Liver (tissue), 8 donors: ENCODE measurements at regions not wholly inside any gene's neighbourhood (a gene's known extent, or its start where the extent isn't known, plus 50 kb on each side); places are given as distances from the start of the nearest gene placed in this dataset.

Experiments used
- DNase-seq: peaks from one replicate; pipeline ENCODE4 v3.0.0-alpha.2; 2017; ENCODE audit warnings: low spot score
- H3K27ac ChIP-seq, 2 donors: one replicate each; pipeline ENCODE4 v1.7.0; 2013; ENCODE audit warnings: inconsistent platforms in 2 of 2, low read length in 2 of 2, control low read depth in 1 of 2, low read depth in 1 of 2, mild to moderate bottlenecking in 1 of 2
- H3K27me3 ChIP-seq, 4 donors: one replicate each; pipeline versions ENCODE4 v1.6.1 to v1.7.0; 2013; ENCODE audit warnings: low read length in 3 of 4, inconsistent platforms in 1 of 4, mild to moderate bottlenecking in 1 of 4, moderate library complexity in 1 of 4; ENCODE audit not compliant: control insufficient read depth in 4 of 4, insufficient read depth in 4 of 4
- H3K36me3 ChIP-seq, 4 donors: one replicate each; pipeline versions ENCODE4 v1.6.1 to v1.7.0; 2013; ENCODE audit warnings: low read length in 3 of 4, mild to moderate bottlenecking in 3 of 4, low read depth in 1 of 4, moderate library complexity in 1 of 4; ENCODE audit not compliant: control insufficient read depth in 4 of 4, insufficient read depth in 3 of 4
- H3K4me1 ChIP-seq, 4 donors: one replicate each; pipeline versions ENCODE4 v1.6.1 to v1.7.0; 2013; ENCODE audit warnings: low read length in 3 of 4, mild to moderate bottlenecking in 3 of 4, moderate library complexity in 1 of 4; ENCODE audit not compliant: control insufficient read depth in 4 of 4, insufficient read depth in 4 of 4
- H3K4me3 ChIP-seq, 3 donors: one replicate each; pipeline versions ENCODE4 v1.6.1 to v1.7.0; 2013; ENCODE audit warnings: low read length in 3 of 3, control low read depth in 1 of 3, low read depth in 1 of 3, mild to moderate bottlenecking in 1 of 3
- H3K9ac ChIP-seq, 2 donors: one replicate each; pipeline ENCODE4 v1.7.0; 2013; ENCODE audit warnings: low read length in 2 of 2, mild to moderate bottlenecking in 2 of 2, moderate library complexity in 2 of 2, control low read depth in 1 of 2, low read depth in 1 of 2
- H3K9me3 ChIP-seq, 4 donors: one replicate each; pipeline versions ENCODE4 v1.6.1 to v1.7.0; 2013; ENCODE audit warnings: low read length in 3 of 4; ENCODE audit not compliant: control insufficient read depth in 4 of 4
- EGR1 ChIP-seq, 2 donors: IDR thresholded peaks; 2 replicates each; pipeline ENCODE4 v1.6.1; 2016 to 2018; ENCODE audit warnings: antibody characterized with exemption in 2 of 2, low read depth in 2 of 2
- FOXA1 ChIP-seq: IDR thresholded peaks from 2 replicates; pipeline ENCODE4 v1.6.1; 2016; ENCODE audit warnings: antibody characterized with exemption
- FOXA2 ChIP-seq: IDR thresholded peaks from 2 replicates; pipeline ENCODE4 v1.6.1; 2016; ENCODE audit warnings: antibody characterized with exemption
- GABPA ChIP-seq, 2 donors: IDR thresholded peaks in 1 of 2; conservative IDR thresholded peaks in 1 of 2; 2 replicates each; pipeline ENCODE4 v1.6.1; 2016; ENCODE audit warnings: antibody characterized with exemption in 2 of 2, mild to moderate bottlenecking in 1 of 2, moderate library complexity in 1 of 2
- HNF4G ChIP-seq: IDR thresholded peaks from 2 replicates; pipeline ENCODE4 v1.6.1; 2016; ENCODE audit warnings: antibody characterized with exemption
- JUND ChIP-seq, 2 donors: IDR thresholded peaks; 2 replicates each; pipeline ENCODE4 v1.6.1; 2016; ENCODE audit warnings: antibody characterized with exemption in 2 of 2
- NR2F2 ChIP-seq: IDR thresholded peaks from 2 replicates; pipeline ENCODE4 v1.6.1; 2016; ENCODE audit warnings: antibody characterized with exemption
- RAD21 ChIP-seq, 2 donors: IDR thresholded peaks; 2 replicates each; pipeline ENCODE4 v1.6.1; 2016; ENCODE audit warnings: antibody characterized with exemption in 2 of 2, mild to moderate bottlenecking in 2 of 2
- RXRA ChIP-seq, 2 donors: IDR thresholded peaks; 2 replicates each; pipeline ENCODE4 v1.6.1; 2017 to 2018; ENCODE audit warnings: antibody characterized with exemption in 2 of 2, mild to moderate bottlenecking in 1 of 2
- SP1 ChIP-seq: IDR thresholded peaks from 2 replicates; pipeline ENCODE4 v1.6.1; 2018; ENCODE audit warnings: antibody characterized with exemption, mild to moderate bottlenecking
- TAF1 ChIP-seq: conservative IDR thresholded peaks from 2 replicates; pipeline ENCODE4 v1.6.1; 2016; ENCODE audit warnings: antibody characterized with exemption, mild to moderate bottlenecking
- YY1 ChIP-seq: IDR thresholded peaks from 2 replicates; pipeline ENCODE4 v1.6.1; 2016; ENCODE audit warnings: antibody characterized with exemption, mild to moderate bottlenecking
- WGBS: extraction: QIAGEN DNeasy Blood & Tissue Kit; methylation state at CpG from one replicate; pipeline ENCODE4 v1.1.7; 2013; 5-methylcytosine and 5-hydroxymethylcytosine counted together
- TF ChIP-seq, protein P1 (sequence below): IDR thresholded peaks from 2 replicates; pipeline ENCODE4 v1.6.1; 2016; ENCODE audit warnings: antibody characterized with exemption
- TF ChIP-seq, protein P2 (sequence below): IDR thresholded peaks from 2 replicates; pipeline ENCODE4 v1.6.1; 2016; ENCODE audit warnings: antibody characterized with exemption, mild to moderate bottlenecking
- TF ChIP-seq, protein P3 (sequence below): fragments of 150-350 bp; IDR thresholded peaks from 2 replicates; pipeline ENCODE4 v1.5.1; 2017; ENCODE audit warnings: improper control_type of control experiment, low read depth, low read length; ENCODE audit not compliant: missing input control
- donor health status: healthy.
- donor health status: healthy.
- donor health status: healthy.
- donor health status: healthy.
- donor health status: healthy.

DNA sequence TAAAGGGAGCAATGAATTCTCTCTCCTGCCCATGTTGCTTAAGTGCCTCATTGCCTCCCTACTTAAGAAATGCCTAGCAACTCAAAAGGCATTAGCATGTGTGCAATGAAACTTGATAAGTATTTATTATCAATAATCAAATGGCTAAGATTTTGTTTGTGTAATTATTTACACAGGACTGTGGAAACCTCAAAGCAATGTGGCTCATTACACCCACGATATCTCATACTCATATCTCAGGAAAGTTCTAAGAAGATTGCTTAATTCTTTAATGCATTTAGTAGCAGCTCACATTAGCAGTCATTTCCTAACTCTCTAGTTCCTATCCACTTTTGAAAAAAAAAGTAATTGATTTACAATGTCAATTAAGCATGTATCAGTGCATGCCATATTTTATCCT is 253.3 kb downstream of the DUSP10 start:
- no peak overlapping the region for H3K27ac ChIP-seq
- no peak overlapping the region for H3K9ac ChIP-seq
- H3K4me3 ChIP-seq: no peak overlapping the region
- H3K9me3 ChIP-seq: no peaks in the 10 kb centered on the region
- no peak for DNase-seq
- 81% methylated on average over 1 of the region's 1 CpG for WGBS
- no peaks in the 10 kb centered on the region for H3K27me3 ChIP-seq
- H3K4me1 ChIP-seq: no peaks in the 10 kb centered on the region
- no peaks in the 10 kb centered on the region for H3K36me3 ChIP-seq
- TF ChIP-seq RAD21 (IDR thresholded peaks at IDR 0.05) (no peak), TAF1 (no peak), YY1 (no peak), GABPA (IDR thresholded peaks at IDR 0.05 in 1 of 2, conservative IDR thresholded peaks at IDR 0.05 in 1 of 2) (no peak), SP1 (no peak), JUND (IDR thresholded peaks at IDR 0.05) (no peak)

DNA sequence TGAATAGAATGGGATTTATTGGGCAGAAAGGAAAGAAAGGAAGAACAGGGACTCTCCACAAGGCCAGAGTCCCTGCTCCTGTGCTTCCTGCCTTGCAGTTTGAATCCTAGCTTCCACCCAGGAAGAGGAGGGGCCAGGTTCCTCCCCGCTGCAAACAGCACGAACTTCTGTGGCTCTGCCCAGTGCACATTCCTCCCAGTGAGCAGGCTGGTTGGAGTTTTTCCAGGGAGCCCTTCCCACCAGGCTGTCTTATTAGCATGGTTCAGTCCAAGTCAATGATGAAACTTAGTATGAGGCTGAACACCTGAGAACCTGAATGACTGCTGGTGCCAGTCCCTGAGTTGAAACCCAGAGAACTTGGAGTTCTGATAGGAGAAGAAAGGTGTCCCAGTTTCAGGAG is 247.2 kb downstream of the DUSP10 start:
- no peak overlapping the region for H3K9ac ChIP-seq
- no peak overlapping the region for H3K4me3 ChIP-seq
- no peaks in the 10 kb centered on the region for H3K4me1 ChIP-seq
- TF ChIP-seq FOXA2 (no peak), FOXA1 (no peak), TAF1 (no peak), EGR1 (IDR thresholded peaks at IDR 0.05; ENCODE audit: low read depth in 2 of 2) (no peak), RAD21 (IDR thresholded peaks at IDR 0.05) (no peak), SP1 (no peak), HNF4G (no peak), GABPA (IDR thresholded peaks at IDR 0.05 in 1 of 2, conservative IDR thresholded peaks at IDR 0.05 in 1 of 2) (no peak), RXRA (IDR thresholded peaks at IDR 0.05) (no peak), NR2F2 (no peak)
- TF ChIP-seq, protein P1, sequence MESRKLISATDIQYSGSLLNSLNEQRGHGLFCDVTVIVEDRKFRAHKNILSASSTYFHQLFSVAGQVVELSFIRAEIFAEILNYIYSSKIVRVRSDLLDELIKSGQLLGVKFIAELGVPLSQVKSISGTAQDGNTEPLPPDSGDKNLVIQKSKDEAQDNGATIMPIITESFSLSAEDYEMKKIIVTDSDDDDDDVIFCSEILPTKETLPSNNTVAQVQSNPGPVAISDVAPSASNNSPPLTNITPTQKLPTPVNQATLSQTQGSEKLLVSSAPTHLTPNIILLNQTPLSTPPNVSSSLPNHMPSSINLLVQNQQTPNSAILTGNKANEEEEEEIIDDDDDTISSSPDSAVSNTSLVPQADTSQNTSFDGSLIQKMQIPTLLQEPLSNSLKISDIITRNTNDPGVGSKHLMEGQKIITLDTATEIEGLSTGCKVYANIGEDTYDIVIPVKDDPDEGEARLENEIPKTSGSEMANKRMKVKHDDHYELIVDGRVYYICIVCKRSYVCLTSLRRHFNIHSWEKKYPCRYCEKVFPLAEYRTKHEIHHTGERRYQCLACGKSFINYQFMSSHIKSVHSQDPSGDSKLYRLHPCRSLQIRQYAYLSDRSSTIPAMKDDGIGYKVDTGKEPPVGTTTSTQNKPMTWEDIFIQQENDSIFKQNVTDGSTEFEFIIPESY: no peak
- H3K9me3 ChIP-seq: no peaks in the 10 kb centered on the region
- WGBS: 52% methylated on average over 2 of the region's 2 CpGs
- H3K27ac ChIP-seq: no peak overlapping the region
- H3K27me3 ChIP-seq: no peaks in the 10 kb centered on the region
- no peaks in the 10 kb centered on the region for H3K36me3 ChIP-seq
- no peak for DNase-seq

DNA sequence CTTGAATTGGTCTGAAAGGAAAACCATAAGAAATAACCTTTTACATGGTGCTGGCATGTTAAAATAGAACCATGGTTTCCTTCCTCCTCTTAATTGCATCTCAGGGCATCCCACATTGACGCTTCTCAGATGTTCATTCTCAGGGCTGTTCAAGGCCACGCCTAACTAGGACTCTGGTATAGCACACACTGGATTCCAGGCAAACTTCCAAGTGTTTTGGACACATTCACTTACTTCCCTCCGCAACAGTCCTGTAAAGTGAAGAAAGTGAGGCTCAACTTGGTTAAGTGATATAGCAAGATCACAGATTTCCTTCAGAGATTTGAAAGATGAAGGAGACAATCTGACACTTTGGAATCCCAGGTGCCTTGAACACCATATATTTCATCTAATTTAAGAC is 244.8 kb downstream of the DUSP10 start:
- 74% methylated on average over 3 of the region's 3 CpGs for WGBS
- H3K9ac ChIP-seq: no peak overlapping the region
- DNase-seq: no peak

More for the DNA sequence above, 244.8 kb downstream of the DUSP10 start:
- H3K27ac ChIP-seq: no peak overlapping the region
- no peaks in the 10 kb centered on the region for H3K36me3 ChIP-seq
- H3K27me3 ChIP-seq: no peaks in the 10 kb centered on the region
- TF ChIP-seq, protein P2, sequence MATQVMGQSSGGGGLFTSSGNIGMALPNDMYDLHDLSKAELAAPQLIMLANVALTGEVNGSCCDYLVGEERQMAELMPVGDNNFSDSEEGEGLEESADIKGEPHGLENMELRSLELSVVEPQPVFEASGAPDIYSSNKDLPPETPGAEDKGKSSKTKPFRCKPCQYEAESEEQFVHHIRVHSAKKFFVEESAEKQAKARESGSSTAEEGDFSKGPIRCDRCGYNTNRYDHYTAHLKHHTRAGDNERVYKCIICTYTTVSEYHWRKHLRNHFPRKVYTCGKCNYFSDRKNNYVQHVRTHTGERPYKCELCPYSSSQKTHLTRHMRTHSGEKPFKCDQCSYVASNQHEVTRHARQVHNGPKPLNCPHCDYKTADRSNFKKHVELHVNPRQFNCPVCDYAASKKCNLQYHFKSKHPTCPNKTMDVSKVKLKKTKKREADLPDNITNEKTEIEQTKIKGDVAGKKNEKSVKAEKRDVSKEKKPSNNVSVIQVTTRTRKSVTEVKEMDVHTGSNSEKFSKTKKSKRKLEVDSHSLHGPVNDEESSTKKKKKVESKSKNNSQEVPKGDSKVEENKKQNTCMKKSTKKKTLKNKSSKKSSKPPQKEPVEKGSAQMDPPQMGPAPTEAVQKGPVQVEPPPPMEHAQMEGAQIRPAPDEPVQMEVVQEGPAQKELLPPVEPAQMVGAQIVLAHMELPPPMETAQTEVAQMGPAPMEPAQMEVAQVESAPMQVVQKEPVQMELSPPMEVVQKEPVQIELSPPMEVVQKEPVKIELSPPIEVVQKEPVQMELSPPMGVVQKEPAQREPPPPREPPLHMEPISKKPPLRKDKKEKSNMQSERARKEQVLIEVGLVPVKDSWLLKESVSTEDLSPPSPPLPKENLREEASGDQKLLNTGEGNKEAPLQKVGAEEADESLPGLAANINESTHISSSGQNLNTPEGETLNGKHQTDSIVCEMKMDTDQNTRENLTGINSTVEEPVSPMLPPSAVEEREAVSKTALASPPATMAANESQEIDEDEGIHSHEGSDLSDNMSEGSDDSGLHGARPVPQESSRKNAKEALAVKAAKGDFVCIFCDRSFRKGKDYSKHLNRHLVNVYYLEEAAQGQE: no peak
- TF ChIP-seq NR2F2 (no peak), RXRA (IDR thresholded peaks at IDR 0.05) (no peak), HNF4G (no peak), EGR1 (IDR thresholded peaks at IDR 0.05; ENCODE audit: low read depth in 2 of 2) (no peak), GABPA (IDR thresholded peaks at IDR 0.05 in 1 of 2, conservative IDR thresholded peaks at IDR 0.05 in 1 of 2) (no peak)
- TF ChIP-seq, protein P3, sequence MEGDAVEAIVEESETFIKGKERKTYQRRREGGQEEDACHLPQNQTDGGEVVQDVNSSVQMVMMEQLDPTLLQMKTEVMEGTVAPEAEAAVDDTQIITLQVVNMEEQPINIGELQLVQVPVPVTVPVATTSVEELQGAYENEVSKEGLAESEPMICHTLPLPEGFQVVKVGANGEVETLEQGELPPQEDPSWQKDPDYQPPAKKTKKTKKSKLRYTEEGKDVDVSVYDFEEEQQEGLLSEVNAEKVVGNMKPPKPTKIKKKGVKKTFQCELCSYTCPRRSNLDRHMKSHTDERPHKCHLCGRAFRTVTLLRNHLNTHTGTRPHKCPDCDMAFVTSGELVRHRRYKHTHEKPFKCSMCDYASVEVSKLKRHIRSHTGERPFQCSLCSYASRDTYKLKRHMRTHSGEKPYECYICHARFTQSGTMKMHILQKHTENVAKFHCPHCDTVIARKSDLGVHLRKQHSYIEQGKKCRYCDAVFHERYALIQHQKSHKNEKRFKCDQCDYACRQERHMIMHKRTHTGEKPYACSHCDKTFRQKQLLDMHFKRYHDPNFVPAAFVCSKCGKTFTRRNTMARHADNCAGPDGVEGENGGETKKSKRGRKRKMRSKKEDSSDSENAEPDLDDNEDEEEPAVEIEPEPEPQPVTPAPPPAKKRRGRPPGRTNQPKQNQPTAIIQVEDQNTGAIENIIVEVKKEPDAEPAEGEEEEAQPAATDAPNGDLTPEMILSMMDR: no peak
- H3K9me3 ChIP-seq: no peaks in the 10 kb centered on the region
- no peak overlapping the region for H3K4me3 ChIP-seq
- no peaks in the 10 kb centered on the region for H3K4me1 ChIP-seq
